ENCODE measurements at regions not wholly inside any gene's neighbourhood (a gene's known extent, or its start where the extent isn't known, plus 50 kb on each side); places are given as distances from the start of the nearest gene placed in this dataset.
A peak's percentile ranks its signal among the peaks of the same experiment; 100 is the strongest.

GRCh38 chr16:11402745-11403533, 57.7 kb downstream of the RMI2 start:
- 78% methylated on average over 19 of the region's 19 CpGs for WGBS
- Histone ChIP-seq H3K4me3 (ENCODE audit: low read depth in 1 of 3, low read length in 3 of 3) (no peak overlapping the region), H3K9me3 (ENCODE audit: control insufficient read depth in 4 of 4, low read length in 3 of 4) (no peaks in the 10 kb centered on the region), H3K27me3 (ENCODE audit: control insufficient read depth in 4 of 4, insufficient read depth in 4 of 4, low read length in 3 of 4) (no peaks in the 10 kb centered on the region), H3K27ac (ENCODE audit: low read depth in 1 of 2, low read length in 2 of 2) (no peak overlapping the region), H3K4me1 (ENCODE audit: control insufficient read depth in 4 of 4, insufficient read depth in 4 of 4, low read length in 3 of 4) (peaks cover 2 to 27% (median 20%) of the 10 kb centered on the region in 4 donors), H3K36me3 (ENCODE audit: control insufficient read depth in 4 of 4, insufficient read depth in 3 of 4, low read depth in 1 of 4, low read length in 3 of 4) (no peaks in the 10 kb centered on the region), H3K9ac (ENCODE audit: low read depth in 1 of 2, low read length in 2 of 2) (no peak overlapping the region)
- TF ChIP-seq EGR1 (IDR thresholded peaks at IDR 0.05; ENCODE audit: low read depth in 2 of 2) = no peak
- TF ChIP-seq ZBTB33 (IDR thresholded peaks at IDR 0.05) = no peak
- TF ChIP-seq HNF4A (conservative IDR thresholded peaks at IDR 0.05) = peak in 1 of 2 donors; percentile 20
- DNase-seq (ENCODE audit: low spot score) = no peak

DNA sequence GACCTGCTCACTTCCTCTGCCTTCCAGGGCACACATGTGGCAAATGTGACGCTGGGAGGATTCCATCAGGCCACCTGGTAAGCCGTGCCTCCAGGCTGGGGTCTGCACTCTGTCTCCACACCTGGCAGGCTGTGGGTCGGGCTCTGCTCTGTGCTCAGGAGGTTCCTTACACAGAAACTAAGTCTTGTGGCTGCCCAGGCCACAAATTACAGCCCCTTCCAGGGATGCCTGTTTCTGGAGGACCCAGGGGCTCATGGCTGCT, 58.2 kb downstream of the RMI2 start:
- no peak for DNase-seq (ENCODE audit: low spot score)
- no peaks in the 10 kb centered on the region for H3K27me3 ChIP-seq (ENCODE audit: control insufficient read depth in 4 of 4, insufficient read depth in 4 of 4, low read length in 3 of 4)
- H3K27ac ChIP-seq (ENCODE audit: low read depth in 1 of 2, low read length in 2 of 2) = no peak overlapping the region
- TF ChIP-seq NR2F2 (IDR thresholded peaks at IDR 0.05) (no peak), FOXA2 (IDR thresholded peaks at IDR 0.05) (no peak), EGR1 (IDR thresholded peaks at IDR 0.05; ENCODE audit: low read depth in 2 of 2) (no peak), MAX (IDR thresholded peaks at IDR 0.05) (no peak), CTCF (IDR thresholded peaks at IDR 0.05; ENCODE audit: low read depth, low read length, missing input control) (no peak), RAD21 (IDR thresholded peaks at IDR 0.05) (no peak), HNF4A (conservative IDR thresholded peaks at IDR 0.05) (no peak), SP1 (IDR thresholded peaks at IDR 0.05) (no peak), TAF1 (conservative IDR thresholded peaks at IDR 0.05) (no peak), FOXA1 (IDR thresholded peaks at IDR 0.05) (no peak), GABPA (IDR thresholded peaks at IDR 0.05 in 1 of 2, conservative IDR thresholded peaks at IDR 0.05 in 1 of 2) (no peak), ZBTB33 (IDR thresholded peaks at IDR 0.05) (no peak), HNF4G (IDR thresholded peaks at IDR 0.05) (no peak), YY1 (IDR thresholded peaks at IDR 0.05) (no peak), RXRA (IDR thresholded peaks at IDR 0.05) (no peak), JUND (IDR thresholded peaks at IDR 0.05) (no peak)
- TF ChIP-seq, protein P1, sequence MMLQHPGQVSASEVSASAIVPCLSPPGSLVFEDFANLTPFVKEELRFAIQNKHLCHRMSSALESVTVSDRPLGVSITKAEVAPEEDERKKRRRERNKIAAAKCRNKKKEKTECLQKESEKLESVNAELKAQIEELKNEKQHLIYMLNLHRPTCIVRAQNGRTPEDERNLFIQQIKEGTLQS (IDR thresholded peaks at IDR 0.05) = no peak
- TF ChIP-seq, protein P2, sequence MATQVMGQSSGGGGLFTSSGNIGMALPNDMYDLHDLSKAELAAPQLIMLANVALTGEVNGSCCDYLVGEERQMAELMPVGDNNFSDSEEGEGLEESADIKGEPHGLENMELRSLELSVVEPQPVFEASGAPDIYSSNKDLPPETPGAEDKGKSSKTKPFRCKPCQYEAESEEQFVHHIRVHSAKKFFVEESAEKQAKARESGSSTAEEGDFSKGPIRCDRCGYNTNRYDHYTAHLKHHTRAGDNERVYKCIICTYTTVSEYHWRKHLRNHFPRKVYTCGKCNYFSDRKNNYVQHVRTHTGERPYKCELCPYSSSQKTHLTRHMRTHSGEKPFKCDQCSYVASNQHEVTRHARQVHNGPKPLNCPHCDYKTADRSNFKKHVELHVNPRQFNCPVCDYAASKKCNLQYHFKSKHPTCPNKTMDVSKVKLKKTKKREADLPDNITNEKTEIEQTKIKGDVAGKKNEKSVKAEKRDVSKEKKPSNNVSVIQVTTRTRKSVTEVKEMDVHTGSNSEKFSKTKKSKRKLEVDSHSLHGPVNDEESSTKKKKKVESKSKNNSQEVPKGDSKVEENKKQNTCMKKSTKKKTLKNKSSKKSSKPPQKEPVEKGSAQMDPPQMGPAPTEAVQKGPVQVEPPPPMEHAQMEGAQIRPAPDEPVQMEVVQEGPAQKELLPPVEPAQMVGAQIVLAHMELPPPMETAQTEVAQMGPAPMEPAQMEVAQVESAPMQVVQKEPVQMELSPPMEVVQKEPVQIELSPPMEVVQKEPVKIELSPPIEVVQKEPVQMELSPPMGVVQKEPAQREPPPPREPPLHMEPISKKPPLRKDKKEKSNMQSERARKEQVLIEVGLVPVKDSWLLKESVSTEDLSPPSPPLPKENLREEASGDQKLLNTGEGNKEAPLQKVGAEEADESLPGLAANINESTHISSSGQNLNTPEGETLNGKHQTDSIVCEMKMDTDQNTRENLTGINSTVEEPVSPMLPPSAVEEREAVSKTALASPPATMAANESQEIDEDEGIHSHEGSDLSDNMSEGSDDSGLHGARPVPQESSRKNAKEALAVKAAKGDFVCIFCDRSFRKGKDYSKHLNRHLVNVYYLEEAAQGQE (IDR thresholded peaks at IDR 0.05) = no peak
- no peaks in the 10 kb centered on the region for H3K9me3 ChIP-seq (ENCODE audit: control insufficient read depth in 4 of 4, low read length in 3 of 4)
- H3K4me1 ChIP-seq (ENCODE audit: control insufficient read depth in 4 of 4, insufficient read depth in 4 of 4, low read length in 3 of 4) = peaks cover 2 to 27% (median 20%) of the 10 kb centered on the region in 4 donors
- WGBS = 88% methylated on average over 3 of the region's 3 CpGs
- H3K9ac ChIP-seq (ENCODE audit: low read depth in 1 of 2, low read length in 2 of 2) = no peak overlapping the region
- no peaks in the 10 kb centered on the region for H3K36me3 ChIP-seq (ENCODE audit: control insufficient read depth in 4 of 4, insufficient read depth in 3 of 4, low read depth in 1 of 4, low read length in 3 of 4)
- H3K4me3 ChIP-seq (ENCODE audit: low read depth in 1 of 3, low read length in 3 of 3) = no peak overlapping the region

Data from liver (tissue), 8 donors.